Suprapubic skin (tissue), 4 donors: ENCODE measurements at regions not wholly inside any gene's neighbourhood (a gene's known extent, or its start where the extent isn't known, plus 50 kb on each side); places are given as distances from the start of the nearest gene placed in this dataset.

ENCODE experiments used
- DNase-seq, 2 donors: peaks; one replicate each; pipeline ENCODE4 v3.0.0-alpha.2; 2019; ENCODE audit warnings: low spot score in 2 of 2
- H3K27ac ChIP-seq: fragments of 200-600 bp; sonication (generic); one replicate; pipeline ENCODE4 v1.5.1; 2019
- H3K27me3 ChIP-seq: fragments of 200-600 bp; sonication (generic); one replicate; pipeline ENCODE4 v1.5.1; 2019
- H3K36me3 ChIP-seq: fragments of 200-600 bp; sonication (generic); one replicate; pipeline ENCODE4 v1.5.1; 2019
- H3K4me1 ChIP-seq: fragments of 200-600 bp; sonication (generic); one replicate; pipeline ENCODE4 v1.5.1; 2019
- H3K4me3 ChIP-seq: fragments of 200-600 bp; sonication (generic); one replicate; pipeline ENCODE4 v1.5.1; 2019; ENCODE audit warnings: mild to moderate bottlenecking
- H3K9me3 ChIP-seq: fragments of 200-600 bp; sonication (generic); one replicate; pipeline ENCODE4 v1.5.1; 2019
- CTCF ChIP-seq, 2 donors: fragments of 200-600 bp in 1 of 2; fragments of 450-650 bp in 1 of 2; sonication (generic) in 1 of 2; IDR thresholded peaks; one replicate each; pipeline ENCODE4 v1.5.1; 2016 to 2019; ENCODE audit warnings: antibody characterized with exemption in 2 of 2, mild to moderate bottlenecking in 1 of 2, moderate library complexity in 1 of 2
- EP300 ChIP-seq: sonication (generic); formaldehyde crosslinking; IDR thresholded peaks from one replicate; pipeline ENCODE4 v1.6.1; 2017; ENCODE audit warnings: antibody characterized with exemption
- POLR2A ChIP-seq, 2 donors: fragments of 450-650 bp; IDR thresholded peaks; one replicate each; pipeline ENCODE4 v1.6.1; 2017; ENCODE audit warnings: antibody characterized with exemption in 2 of 2, mild to moderate bottlenecking in 2 of 2, moderate library complexity in 2 of 2
- POLR2AphosphoS5 ChIP-seq, 3 donors: sonication (generic); formaldehyde crosslinking; IDR thresholded peaks; one replicate each; pipeline ENCODE4 v1.6.1; 2017; ENCODE audit warnings: antibody characterized with exemption in 3 of 3
- WGBS: methylation state at CpG from one replicate; pipeline ENCODE4 v1.1.5; 2018; 5-methylcytosine and 5-hydroxymethylcytosine counted together

DNA sequence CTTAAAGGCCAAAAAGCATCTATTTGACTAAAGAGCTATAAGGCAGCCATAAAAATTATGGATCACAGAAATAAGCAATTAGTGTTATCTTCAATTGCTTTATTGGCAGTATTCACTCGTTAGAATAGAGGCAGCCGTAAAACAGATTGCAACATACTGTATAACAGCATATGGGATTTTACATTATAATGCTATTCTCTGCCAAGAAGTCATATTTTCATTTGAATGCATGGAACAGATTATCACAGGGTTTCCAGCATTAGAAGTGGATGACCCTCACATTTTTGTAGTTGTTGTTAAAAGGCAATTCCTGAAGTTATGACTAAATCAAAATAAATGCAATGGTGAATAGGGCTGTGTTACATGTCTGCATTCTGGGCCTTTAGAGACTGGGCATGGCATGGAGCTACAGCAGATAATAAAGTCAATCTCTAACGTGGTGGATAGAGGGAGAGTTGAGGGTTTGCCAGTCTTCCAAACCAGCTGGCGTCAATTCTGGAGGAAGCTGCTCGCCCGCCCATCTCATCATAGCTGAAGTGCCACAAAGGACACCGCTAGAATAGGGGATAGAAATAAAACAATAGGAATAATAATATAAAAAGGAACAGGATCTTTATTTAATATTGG, 155.4 kb upstream of the VRK2 start:
- Histone ChIP-seq H3K27ac (no peak overlapping the region), H3K36me3 (no peaks in the 10 kb centered on the region), H3K4me3 (no peak overlapping the region), H3K27me3 (no peaks in the 10 kb centered on the region), H3K4me1 (no peaks in the 10 kb centered on the region), H3K9me3 (no peaks in the 10 kb centered on the region)
- WGBS, result 74% methylated on average over 7 of the region's 7 CpGs
- TF ChIP-seq EP300 (no peak), POLR2A (IDR thresholded peaks at IDR 0.05) (no peak), CTCF (IDR thresholded peaks at IDR 0.05) (no peak), POLR2AphosphoS5 (IDR thresholded peaks at IDR 0.05) (no peak)
- DNase-seq, result no peak

GRCh38 chr2:57892920-57893319, 153.7 kb upstream of the VRK2 start:
- H3K9me3 ChIP-seq, result no peaks in the 10 kb centered on the region
- H3K36me3 ChIP-seq, result no peaks in the 10 kb centered on the region
- no peak for TF ChIP-seq POLR2AphosphoS5 (IDR thresholded peaks at IDR 0.05)
- no peak for TF ChIP-seq EP300
- no peak for TF ChIP-seq CTCF (IDR thresholded peaks at IDR 0.05)
- no peak for TF ChIP-seq POLR2A (IDR thresholded peaks at IDR 0.05)
- H3K27me3 ChIP-seq, result no peaks in the 10 kb centered on the region
- WGBS, result 74% methylated on average over 3 of the region's 3 CpGs
- no peak overlapping the region for H3K27ac ChIP-seq
- H3K4me3 ChIP-seq, result no peak overlapping the region
- H3K4me1 ChIP-seq, result no peaks in the 10 kb centered on the region
- DNase-seq, result no peak

GRCh38 chr2:57893347-57893746, 153.3 kb upstream of the VRK2 start:
- H3K4me1 ChIP-seq, result no peaks in the 10 kb centered on the region
- no peak overlapping the region for H3K27ac ChIP-seq
- H3K27me3 ChIP-seq, result no peaks in the 10 kb centered on the region
- H3K9me3 ChIP-seq, result no peaks in the 10 kb centered on the region
- 80% methylated on average over 6 of the region's 6 CpGs for WGBS
- no peak for TF ChIP-seq POLR2A (IDR thresholded peaks at IDR 0.05)
- no peak for TF ChIP-seq EP300
- no peak for TF ChIP-seq CTCF (IDR thresholded peaks at IDR 0.05)
- no peak for TF ChIP-seq POLR2AphosphoS5 (IDR thresholded peaks at IDR 0.05)
- no peak for DNase-seq
- no peaks in the 10 kb centered on the region for H3K36me3 ChIP-seq
- no peak overlapping the region for H3K4me3 ChIP-seq

- Histone ChIP-seq H3K4me1 (no peaks in the 10 kb centered on the region), H3K27me3 (no peaks in the 10 kb centered on the region), H3K27ac (no peak overlapping the region), H3K36me3 (no peaks in the 10 kb centered on the region), H3K9me3 (no peaks in the 10 kb centered on the region), H3K4me3 (no peak overlapping the region)
- DNase-seq, result no peak
- TF ChIP-seq CTCF (IDR thresholded peaks at IDR 0.05), result no peak
- no peak for TF ChIP-seq POLR2AphosphoS5 (IDR thresholded peaks at IDR 0.05)
- no peak for TF ChIP-seq EP300
- no peak for TF ChIP-seq POLR2A (IDR thresholded peaks at IDR 0.05)
- 95% methylated on average over 1 of the region's 1 CpG for WGBS
Measured at GRCh38 chr2:57893786-57894185, 152.8 kb upstream of the VRK2 start.

DNA sequence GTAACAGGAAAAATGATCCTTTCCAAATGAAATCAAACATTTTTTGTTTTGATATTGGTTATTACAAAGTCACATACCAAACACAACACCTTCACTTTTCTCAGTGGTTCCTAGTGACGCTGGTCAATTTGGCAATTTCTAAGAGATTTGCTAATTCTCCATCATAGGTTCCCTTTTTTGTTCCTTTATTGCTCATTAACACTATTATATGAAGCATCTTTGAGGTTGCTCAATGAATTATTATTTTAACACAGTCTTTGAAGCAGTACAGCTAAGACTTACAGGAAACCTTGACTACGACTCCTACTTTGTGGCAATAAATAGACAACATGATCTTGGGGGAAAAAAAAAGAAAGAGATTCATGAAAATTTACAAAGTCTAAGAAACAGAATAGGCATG, 152.2 kb upstream of the VRK2 start:
- DNase-seq, result no peak
- no peaks in the 10 kb centered on the region for H3K4me1 ChIP-seq
- TF ChIP-seq POLR2A (IDR thresholded peaks at IDR 0.05) (no peak), CTCF (IDR thresholded peaks at IDR 0.05) (no peak), POLR2AphosphoS5 (IDR thresholded peaks at IDR 0.05) (no peak), EP300 (no peak)
- no peak overlapping the region for H3K27ac ChIP-seq
- H3K27me3 ChIP-seq, result no peaks in the 10 kb centered on the region
- no peaks in the 10 kb centered on the region for H3K9me3 ChIP-seq
- 89% methylated on average over 2 of the region's 2 CpGs for WGBS
- no peaks in the 10 kb centered on the region for H3K36me3 ChIP-seq
- H3K4me3 ChIP-seq, result no peak overlapping the region
